CD4-positive, alpha-beta T cell treated with Interleukin-1 beta for 1 hour (primary cell): ENCODE measurements at regions not wholly inside any gene's neighbourhood (a gene's known extent, or its start where the extent isn't known, plus 50 kb on each side); places are given as distances from the start of the nearest gene placed in this dataset.

Experiments used
- DNase-seq, 2 donors: peaks; one replicate each; pipeline ENCODE4 v3.0.0-alpha.2; 2020 to 2022

GRCh38 chr2:5374762-5375161 lies 317.4 kb upstream of the SOX11 start:
- DNase-seq: no peak

- DNase-seq: no peak
Observed at GRCh38 chr2:5377323-5377722, 314.9 kb upstream of the SOX11 start.

GRCh38 chr2:5379811-5380210 lies 312.4 kb upstream of the SOX11 start:
- DNase-seq: no peak

GRCh38 chr2:5385596-5385995 lies 306.6 kb upstream of the SOX11 start:
- no peak for DNase-seq

GRCh38 chr2:5387406-5387805 lies 304.8 kb upstream of the SOX11 start:
- no peak for DNase-seq

GRCh38 chr2:5389740-5390139 lies 302.4 kb upstream of the SOX11 start:
- no peak for DNase-seq

GRCh38 chr2:5391362-5391761 lies 300.8 kb upstream of the SOX11 start:
- no peak for DNase-seq

- no peak for DNase-seq
Observed at GRCh38 chr2:5392658-5393057, 299.5 kb upstream of the SOX11 start.

- no peak for DNase-seq
Observed at GRCh38 chr2:5393474-5393873, 298.7 kb upstream of the SOX11 start.

GRCh38 chr2:5394223-5394622 lies 298.0 kb upstream of the SOX11 start:
- no peak for DNase-seq

- no peak for DNase-seq
Observed at GRCh38 chr2:5401115-5401657, 291.0 kb upstream of the SOX11 start.

GRCh38 chr2:5403392-5403791 lies 288.8 kb upstream of the SOX11 start:
- no peak for DNase-seq

- no peak for DNase-seq
Observed at GRCh38 chr2:5409898-5410381, 282.2 kb upstream of the SOX11 start.

- no peak for DNase-seq
Observed at GRCh38 chr2:5410991-5411700, 281.0 kb upstream of the SOX11 start.

- no peak for DNase-seq
Observed at GRCh38 chr2:5412001-5412400, 280.2 kb upstream of the SOX11 start.

GRCh38 chr2:5433855-5434254 lies 258.3 kb upstream of the SOX11 start:
- no peak for DNase-seq

GRCh38 chr2:5437375-5437774 lies 254.8 kb upstream of the SOX11 start:
- no peak for DNase-seq

GRCh38 chr2:5440174-5440573 lies 252.0 kb upstream of the SOX11 start:
- DNase-seq: no peak

- DNase-seq: no peak
Observed at GRCh38 chr2:5442736-5443135, 249.4 kb upstream of the SOX11 start.

GRCh38 chr2:5444168-5444567 lies 248.0 kb upstream of the SOX11 start:
- no peak for DNase-seq

GRCh38 chr2:5444854-5445253 lies 247.3 kb upstream of the SOX11 start:
- no peak for DNase-seq

GRCh38 chr2:5449867-5450266 lies 242.3 kb upstream of the SOX11 start:
- no peak for DNase-seq

- no peak for DNase-seq
Observed at GRCh38 chr2:5453220-5454050, 238.7 kb upstream of the SOX11 start.

GRCh38 chr2:5454051-5454390 lies 238.2 kb upstream of the SOX11 start:
- DNase-seq: no peak
